ENCODE measurements at regions not wholly inside any gene's neighbourhood (a gene's known extent, or its start where the extent isn't known, plus 50 kb on each side); places are given as distances from the start of the nearest gene placed in this dataset.
"Not testable (repeated sequence)": the region's sequence is repeated elsewhere in the genome, so short reads cannot be mapped to it uniquely, and the experiment has no call there.

GRCh38 chr13:78978381-78978998 lies 319.5 kb upstream of the OBI1 start:
- peak; percentile 90 for DNase-seq

- peak; percentile 66 for DNase-seq
Observed at GRCh38 chr13:78977311-78977710, 318.4 kb upstream of the OBI1 start.

- DNase-seq, result peak; percentile 66
Observed at GRCh38 chr13:78976696-78977095, 317.7 kb upstream of the OBI1 start.

- DNase-seq, result no peak
Observed at GRCh38 chr13:78972561-78972960, 313.6 kb upstream of the OBI1 start.

- DNase-seq, result no peak
Observed at GRCh38 chr13:78971355-78972025, 312.5 kb upstream of the OBI1 start.

GRCh38 chr13:78960881-78961280 lies 301.9 kb upstream of the OBI1 start:
- no peak for DNase-seq

- no peak for DNase-seq
Observed at GRCh38 chr13:78958006-78958405, 299.1 kb upstream of the OBI1 start.

- no peak for DNase-seq
Observed at GRCh38 chr13:78940455-78941130, 281.6 kb upstream of the OBI1 start.

- no peak for DNase-seq
Observed at GRCh38 chr13:78934336-78934735, 275.4 kb upstream of the OBI1 start.

- no peak for DNase-seq
Observed at GRCh38 chr13:78915015-78915414, 256.1 kb upstream of the OBI1 start.

GRCh38 chr13:78913656-78914055 lies 254.7 kb upstream of the OBI1 start:
- no peak for DNase-seq

GRCh38 chr13:78910147-78910546 lies 251.2 kb upstream of the OBI1 start:
- no peak for DNase-seq

- no peak for DNase-seq
Observed at GRCh38 chr13:78909276-78909675, 250.3 kb upstream of the OBI1 start.

- no peak for DNase-seq
Observed at GRCh38 chr13:78907006-78907405, 248.1 kb upstream of the OBI1 start.

GRCh38 chr13:78897200-78897599 lies 238.2 kb upstream of the OBI1 start:
- DNase-seq, result no peak

- DNase-seq, result no peak
Observed at GRCh38 chr13:78884571-78884970, 225.6 kb upstream of the OBI1 start.

- peak; percentile 25 for DNase-seq
Observed at GRCh38 chr13:78881751-78882150, 222.8 kb upstream of the OBI1 start.

GRCh38 chr13:78881054-78881453 lies 222.1 kb upstream of the OBI1 start:
- no peak for DNase-seq

GRCh38 chr13:78876915-78877549 lies 218.1 kb upstream of the OBI1 start:
- DNase-seq, result no peak

- DNase-seq, result peak; percentile 1
Observed at GRCh38 chr13:78875792-78876580, 217.0 kb upstream of the OBI1 start.

GRCh38 chr13:78868991-78869390 lies 210.0 kb upstream of the OBI1 start:
- DNase-seq, result no peak

GRCh38 chr13:78867655-78868054 lies 208.7 kb upstream of the OBI1 start:
- no peak for DNase-seq

GRCh38 chr13:78866076-78866475 lies 207.1 kb upstream of the OBI1 start:
- not testable (repeated sequence) for DNase-seq
